HG03064 (cell line): ENCODE measurements at regions not wholly inside any gene's neighbourhood (a gene's known extent, or its start where the extent isn't known, plus 50 kb on each side); places are given as distances from the start of the nearest gene placed in this dataset.
A peak's percentile ranks its signal among the peaks of the same experiment; 100 is the strongest.
"Not testable (repeated sequence)": the region's sequence is repeated elsewhere in the genome, so short reads cannot be mapped to it uniquely, and the experiment has no call there.

Experiments used
- ATAC-seq: cut with Tn5 transposase; IDR thresholded peaks from one replicate; pipeline ENCODE4 v1.9.1; 2021; ENCODE audit warnings: low read depth; ENCODE audit not compliant: unreplicated experiment

GRCh38 chr7:136441835-136442234 lies 426.6 kb upstream of the CHRM2 start:
- ATAC-seq = no peak

DNA sequence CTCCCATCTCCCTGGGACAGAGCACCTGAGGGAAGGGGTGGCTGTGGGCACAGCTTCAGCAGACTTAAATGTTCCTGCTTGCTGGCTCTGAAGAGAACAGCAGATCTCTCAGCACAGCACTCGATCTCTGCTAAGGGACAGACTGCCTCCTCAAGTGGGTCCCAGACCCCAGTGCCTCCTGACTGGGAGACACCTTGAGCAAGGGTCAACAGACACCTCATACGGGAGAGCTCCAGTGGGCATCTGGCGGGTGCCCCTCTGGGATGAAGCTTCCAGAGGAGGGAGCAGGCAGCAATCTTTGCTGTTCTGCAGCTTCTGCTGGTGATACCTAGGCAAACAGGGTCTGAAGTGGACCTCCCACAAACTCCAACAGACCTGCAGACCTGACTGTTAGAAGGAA lies 436.7 kb upstream of the CHRM2 start:
- not testable (repeated sequence) for ATAC-seq

DNA sequence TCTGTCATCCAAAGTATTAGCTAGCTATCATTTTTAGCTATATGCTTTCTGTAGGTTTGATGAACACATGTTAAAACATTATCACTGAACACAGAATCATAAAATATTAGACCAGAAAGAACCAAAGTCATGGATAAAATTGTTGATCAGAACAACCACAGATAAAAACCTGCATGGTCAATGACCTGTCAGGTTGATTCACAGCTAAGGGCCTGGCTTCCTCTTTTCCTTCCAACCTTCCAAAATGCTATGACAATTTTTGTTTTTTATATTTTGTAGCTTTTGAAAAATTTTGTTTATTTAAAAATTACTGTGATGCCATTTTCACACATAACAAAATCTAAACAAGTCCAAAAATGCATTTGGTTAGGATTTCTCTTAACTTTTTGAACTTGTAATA lies 444.4 kb upstream of the CHRM2 start:
- ATAC-seq = no peak

DNA sequence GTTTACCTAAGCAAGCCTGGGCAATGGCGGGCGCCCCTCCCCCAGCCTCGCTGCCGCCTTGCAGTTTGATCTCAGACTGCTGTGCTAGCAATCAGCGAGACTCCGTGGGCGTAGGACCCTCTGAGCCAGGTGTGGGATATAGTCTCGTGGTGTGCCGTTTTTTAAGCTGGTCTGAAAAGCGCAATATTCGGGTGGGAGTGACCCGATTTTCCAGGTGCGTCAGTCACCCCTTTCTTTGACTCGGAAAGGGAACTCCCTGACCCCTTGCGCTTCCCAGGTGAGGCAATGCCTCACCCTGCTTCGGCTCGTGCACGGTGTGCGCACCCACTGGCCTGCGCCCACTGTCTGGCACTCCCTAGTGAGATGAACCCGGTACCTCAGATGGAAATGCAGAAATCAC lies 442.6 kb upstream of the MTPN start:
- not testable (repeated sequence) for ATAC-seq

DNA sequence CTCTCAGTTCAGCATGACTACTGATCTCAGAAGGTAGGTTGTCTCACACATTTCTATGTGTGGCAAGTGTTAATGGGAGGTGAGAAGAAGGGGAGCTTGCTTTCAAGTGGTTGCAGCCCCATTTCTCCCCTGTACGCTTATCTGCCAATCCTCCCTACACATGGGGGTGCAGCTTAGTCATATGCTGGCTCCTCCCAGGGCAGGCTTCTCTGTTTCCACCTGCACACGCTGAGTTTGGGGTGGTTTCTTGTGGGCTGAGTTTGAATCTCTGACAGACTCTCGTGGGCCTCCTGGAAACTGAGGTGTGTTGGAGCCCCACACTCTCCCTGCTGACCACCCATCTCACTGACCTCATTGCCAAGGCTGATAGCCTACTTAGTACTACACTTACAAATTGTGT lies 435.8 kb upstream of the MTPN start:
- ATAC-seq = no peak

GRCh38 chr7:136405931-136406777 lies 429.0 kb upstream of the MTPN start:
- peak; percentile 91 for ATAC-seq

DNA sequence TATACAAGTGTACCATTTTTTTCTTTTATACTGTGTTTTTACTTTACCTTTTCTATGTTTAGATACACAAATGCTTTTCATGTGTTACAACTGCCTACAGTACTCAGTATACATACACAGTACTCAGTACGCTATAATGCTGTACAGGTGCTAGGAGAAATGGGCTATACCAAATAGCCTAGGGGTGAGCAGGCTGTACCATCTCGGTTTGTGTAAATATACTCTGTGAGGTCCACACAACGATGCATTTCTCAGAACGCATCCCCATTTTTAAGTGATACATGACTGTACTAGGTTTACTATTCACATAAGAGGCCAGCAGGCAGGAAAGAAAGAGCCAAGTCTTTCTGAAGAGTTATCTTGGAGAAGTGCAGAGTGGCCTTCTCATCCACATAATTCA lies 426.4 kb upstream of the MTPN start:
- no peak for ATAC-seq

DNA sequence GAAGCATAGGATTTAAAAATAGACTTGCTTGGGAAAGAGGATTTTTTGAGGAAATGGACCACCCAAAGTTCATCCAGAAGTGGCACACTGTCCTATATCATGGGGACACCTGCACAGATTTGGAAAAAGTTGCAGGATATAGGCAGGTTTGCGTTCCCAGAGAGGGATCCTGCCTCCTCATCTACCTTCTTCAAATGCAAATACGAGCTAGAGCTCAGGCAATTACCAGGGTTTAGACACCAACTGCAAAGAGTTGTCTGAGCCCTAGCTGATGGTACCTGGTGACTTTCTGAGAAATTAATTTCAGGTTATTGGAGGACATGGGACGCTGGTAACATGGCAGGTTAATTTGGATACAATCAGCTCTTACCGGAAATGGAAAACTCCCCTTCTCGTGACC lies 423.7 kb upstream of the MTPN start:
- ATAC-seq = no peak

DNA sequence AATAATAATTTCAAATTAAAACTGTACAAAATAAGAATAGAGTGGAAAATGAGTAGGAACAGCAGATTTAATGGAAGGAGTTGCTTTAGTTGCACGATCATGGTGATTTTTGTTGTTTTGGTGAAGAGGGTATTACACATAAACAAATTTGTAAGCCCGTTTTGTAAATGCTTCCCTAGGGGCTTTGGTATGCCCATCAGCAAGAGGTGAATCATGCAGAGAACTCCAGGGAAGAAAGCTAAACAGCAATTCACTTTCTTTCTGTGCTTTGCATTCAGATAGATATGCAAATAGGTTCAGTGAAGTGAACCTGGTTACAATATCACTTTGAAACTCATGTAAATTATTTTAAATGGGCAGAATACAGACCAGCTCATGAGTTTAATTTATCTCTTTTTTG lies 422.2 kb upstream of the MTPN start:
- ATAC-seq = no peak

DNA sequence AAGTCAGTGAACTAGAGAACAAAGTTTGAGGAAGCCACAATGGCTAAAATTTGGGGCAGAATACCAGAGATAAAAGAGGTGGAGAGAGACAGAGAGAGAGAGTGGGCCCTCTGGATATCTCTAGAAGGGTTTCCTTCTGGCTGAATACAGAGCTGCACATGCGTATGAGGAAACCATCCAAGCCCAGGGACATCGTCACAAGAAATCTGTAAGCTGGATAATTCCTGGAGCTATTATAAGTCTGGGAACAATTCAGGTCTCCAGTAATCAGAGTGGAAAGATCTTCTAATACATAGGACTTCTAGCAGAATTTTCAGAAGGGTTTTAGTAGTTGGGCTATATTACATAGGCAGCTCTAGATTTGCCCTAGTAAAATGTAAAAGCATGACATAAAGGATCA lies 415.7 kb upstream of the MTPN start:
- ATAC-seq = no peak

GRCh38 chr7:136391371-136391770 lies 414.2 kb upstream of the MTPN start:
- ATAC-seq = no peak

DNA sequence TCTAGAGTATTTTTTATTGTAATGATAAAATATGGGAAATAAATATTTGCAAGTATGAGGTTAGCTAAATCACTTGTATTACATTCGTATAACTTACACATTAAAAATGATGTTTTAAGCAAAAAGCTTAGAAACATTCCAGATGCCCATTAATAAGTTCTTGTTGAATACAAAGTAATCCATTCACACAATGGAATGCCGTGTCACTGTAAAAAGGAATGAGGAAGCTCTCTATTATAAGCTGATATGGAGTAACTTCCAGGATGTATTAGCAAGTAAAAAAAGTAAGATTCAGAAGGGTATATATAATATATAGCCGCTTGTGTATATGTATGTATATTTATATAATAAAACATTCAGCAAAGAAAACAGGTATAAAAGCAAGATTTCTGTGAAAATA lies 412.8 kb upstream of the MTPN start:
- no peak for ATAC-seq

DNA sequence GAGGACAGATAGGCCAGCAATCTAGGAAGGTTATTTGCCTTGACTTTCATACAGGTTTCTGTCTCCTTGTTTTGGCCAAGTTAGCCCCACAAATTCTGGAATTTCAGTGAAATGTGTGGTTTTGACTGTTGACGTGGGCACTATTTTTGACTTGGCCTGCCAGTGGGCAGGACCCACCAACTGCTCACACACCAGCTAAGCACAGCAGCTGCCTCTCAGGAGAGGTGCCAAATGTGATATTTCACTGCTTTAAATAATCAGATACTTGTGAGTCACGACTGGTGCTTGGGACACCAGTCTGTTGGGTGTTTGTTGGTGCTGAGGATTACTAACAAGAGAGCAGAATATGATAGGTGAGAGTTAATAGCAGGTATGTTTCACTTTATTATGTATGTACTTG lies 409.7 kb upstream of the MTPN start:
- ATAC-seq = no peak

DNA sequence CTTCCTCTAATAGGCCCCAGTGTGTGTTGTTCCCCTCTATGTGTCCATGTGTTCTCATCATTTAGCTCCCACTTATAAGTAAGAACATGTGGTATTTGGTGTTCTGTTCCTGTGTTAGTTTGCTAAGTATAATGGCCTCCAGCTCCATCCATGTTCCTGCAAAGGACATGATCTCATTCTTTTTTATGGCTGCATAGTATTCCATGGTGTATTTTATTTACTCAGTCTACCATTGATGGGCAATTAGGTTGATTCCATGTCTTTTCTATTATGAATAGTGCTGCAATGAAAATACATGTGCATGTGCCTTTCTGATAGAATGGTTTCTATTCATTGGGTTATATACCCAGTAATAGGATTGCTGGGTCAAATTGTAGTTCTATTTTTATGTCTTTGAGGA lies 394.2 kb upstream of the MTPN start:
- not testable (repeated sequence) for ATAC-seq

- no peak for ATAC-seq
Observed at GRCh38 chr7:136370137-136370536, 393.0 kb upstream of the MTPN start.

- ATAC-seq = no peak
Observed at GRCh38 chr7:136369225-136369624, 392.1 kb upstream of the MTPN start.

DNA sequence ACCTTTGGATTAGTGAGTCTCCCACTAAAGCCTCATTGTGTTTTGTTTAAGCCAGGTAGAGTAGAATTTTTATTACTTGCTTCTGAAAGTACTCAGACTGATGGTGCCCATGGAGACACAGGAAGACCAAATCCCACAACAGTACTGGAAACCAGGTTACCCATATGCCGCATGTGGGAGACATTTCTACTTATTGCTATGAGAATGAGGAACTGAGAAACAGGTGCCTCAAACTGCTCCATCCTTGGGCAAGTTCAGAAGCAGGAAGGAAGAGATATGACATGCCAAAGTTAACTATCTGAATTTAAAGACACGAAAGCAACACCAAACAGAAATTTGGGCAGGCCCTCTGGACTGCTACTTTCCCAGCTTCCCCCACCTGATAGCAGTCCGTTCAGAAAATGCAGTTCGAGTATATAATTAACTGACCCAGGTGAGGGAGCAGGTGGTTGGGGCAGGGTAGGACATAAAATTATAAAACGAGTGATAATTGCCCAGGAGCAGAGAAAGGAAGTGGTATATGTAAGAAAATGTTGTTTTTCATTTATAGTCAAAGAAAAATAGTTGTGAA lies 382.3 kb upstream of the MTPN start:
- peak; percentile 95 for ATAC-seq

GRCh38 chr7:136353287-136353686 lies 376.1 kb upstream of the MTPN start:
- peak; percentile 41 for ATAC-seq

DNA sequence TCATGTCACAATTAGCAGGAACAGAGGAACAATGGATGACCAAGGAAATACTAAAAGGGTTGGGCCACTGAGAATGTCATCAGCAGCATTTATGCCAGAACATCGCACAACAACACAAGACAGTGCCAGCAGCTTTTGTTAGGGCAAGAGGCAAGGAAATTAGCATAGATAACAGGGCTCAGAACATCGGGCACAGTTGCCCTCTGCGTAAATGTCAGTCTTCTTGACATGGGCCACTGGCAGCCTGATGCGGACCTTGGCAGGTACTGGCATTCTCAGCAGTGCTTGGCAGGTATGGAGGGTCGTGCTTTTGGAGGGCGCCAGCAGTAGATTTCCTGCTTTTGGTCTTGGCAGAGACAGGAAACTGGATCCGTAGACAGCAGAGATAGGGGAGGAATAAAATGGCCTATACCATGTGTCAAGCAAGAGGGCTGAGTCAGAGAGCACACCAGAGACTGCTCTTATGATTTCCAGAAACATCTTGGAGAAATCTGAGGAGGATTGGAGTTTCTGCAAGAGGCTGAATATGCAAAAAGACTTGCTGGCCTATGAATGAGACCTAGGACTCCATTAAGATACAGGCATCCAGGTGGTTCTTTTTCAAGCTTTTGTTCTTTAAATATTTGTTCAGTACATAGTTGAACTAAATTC lies 371.5 kb upstream of the MTPN start:
- no peak for ATAC-seq

GRCh38 chr7:136348142-136348541 lies 371.0 kb upstream of the MTPN start:
- no peak for ATAC-seq

DNA sequence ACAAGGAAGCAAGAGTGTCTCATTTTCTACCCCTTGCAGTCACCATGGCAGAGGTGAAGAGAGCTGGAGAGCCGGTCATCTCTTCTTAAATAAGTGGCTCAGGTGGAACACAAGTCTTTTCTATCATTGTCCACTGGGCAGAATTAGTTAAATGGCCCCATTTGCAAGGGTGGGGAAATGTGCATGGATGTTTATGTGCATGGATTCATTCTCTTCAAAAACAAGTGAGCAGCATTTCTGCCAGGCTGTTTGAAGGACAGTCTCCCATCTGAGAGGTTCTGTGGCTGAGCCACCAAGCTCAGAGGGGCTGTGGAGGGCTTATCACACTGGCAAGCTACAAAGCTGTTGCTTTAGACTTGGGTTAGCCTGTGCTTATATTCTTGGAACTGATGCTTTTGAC lies 370.3 kb upstream of the MTPN start:
- no peak for ATAC-seq

DNA sequence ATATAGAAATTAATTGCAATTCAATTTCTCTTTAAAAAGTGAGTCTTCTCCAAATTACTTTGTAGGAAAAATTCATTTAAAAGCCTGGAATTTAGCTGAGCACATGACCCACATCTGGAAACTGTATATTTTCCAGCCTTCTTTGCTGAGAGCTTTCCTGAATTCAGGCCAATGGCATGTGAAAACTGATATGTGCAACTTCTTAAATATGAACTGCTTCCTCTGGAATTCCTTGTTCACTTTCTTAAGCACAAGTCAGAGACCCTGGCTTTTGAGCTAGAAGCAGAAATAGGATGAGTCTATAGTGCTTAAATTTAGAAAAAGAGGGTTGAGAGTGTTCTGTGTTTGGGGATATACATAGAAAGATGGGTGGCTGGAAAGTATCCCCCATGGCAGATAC lies 365.1 kb upstream of the MTPN start:
- ATAC-seq = no peak
